T-helper 2 cell treated with Interferon-gamma antibody and Interleukin-4, amounts not matched to agents 5 μg/mL and 100 μg/mL, for 36 hours (primary cell): ENCODE measurements at regions not wholly inside any gene's neighbourhood (a gene's known extent, or its start where the extent isn't known, plus 50 kb on each side); places are given as distances from the start of the nearest gene placed in this dataset.

Experiments
- DNase-seq: peaks from one replicate; pipeline ENCODE4 v3.0.0; 2021; ENCODE audit warnings: low spot score
- H3K27ac Mint-ChIP-seq: one replicate; pipeline ENCODE4 v1.8.0; 2021; ENCODE audit warnings: mild to moderate bottlenecking, mixed read lengths
- H3K27me3 Mint-ChIP-seq: one replicate; pipeline ENCODE4 v1.8.0; 2021; ENCODE audit warnings: low read depth, mixed read lengths
- H3K36me3 Mint-ChIP-seq: one replicate; pipeline ENCODE4 v1.8.0; 2021; ENCODE audit warnings: low read depth, mixed read lengths
- H3K4me1 Mint-ChIP-seq: one replicate; pipeline ENCODE4 v1.8.0; 2021; ENCODE audit warnings: low read depth, mixed read lengths
- H3K4me3 Mint-ChIP-seq: one replicate; pipeline ENCODE4 v1.8.0; 2022; ENCODE audit warnings: mild to moderate bottlenecking, moderate library complexity, mixed read lengths
- H3K9me3 Mint-ChIP-seq: one replicate; pipeline ENCODE4 v1.8.0; 2021; ENCODE audit warnings: mixed read lengths

GRCh38 chr20:60467078-60467477 is 508.9 kb downstream of the CDH26 start:
- Mint-ChIP-seq H3K27ac (no peak overlapping the region), H3K4me3 (no peak overlapping the region), H3K9me3 (no peaks in the 10 kb centered on the region), H3K4me1 (no peaks in the 10 kb centered on the region), H3K27me3 (peaks cover 3% of the 10 kb centered on the region), H3K36me3 (no peaks in the 10 kb centered on the region)
- DNase-seq, result no peak

GRCh38 chr20:60467771-60468170 is 509.5 kb downstream of the CDH26 start:
- no peak for DNase-seq
- H3K4me3 Mint-ChIP-seq, result no peak overlapping the region
- no peaks in the 10 kb centered on the region for H3K4me1 Mint-ChIP-seq
- no peak overlapping the region for H3K27ac Mint-ChIP-seq
- no peaks in the 10 kb centered on the region for H3K9me3 Mint-ChIP-seq
- peaks cover 3% of the 10 kb centered on the region for H3K27me3 Mint-ChIP-seq
- no peaks in the 10 kb centered on the region for H3K36me3 Mint-ChIP-seq

GRCh38 chr20:60469829-60470228 is 511.6 kb downstream of the CDH26 start:
- H3K36me3 Mint-ChIP-seq, result no peaks in the 10 kb centered on the region
- DNase-seq, result no peak
- H3K9me3 Mint-ChIP-seq, result no peaks in the 10 kb centered on the region
- H3K27me3 Mint-ChIP-seq, result no peaks in the 10 kb centered on the region
- H3K27ac Mint-ChIP-seq, result no peak overlapping the region
- no peaks in the 10 kb centered on the region for H3K4me1 Mint-ChIP-seq
- no peak overlapping the region for H3K4me3 Mint-ChIP-seq

GRCh38 chr20:60470366-60470765 is 512.1 kb downstream of the CDH26 start:
- Mint-ChIP-seq H3K36me3 (no peaks in the 10 kb centered on the region), H3K27ac (no peak overlapping the region), H3K4me3 (no peak overlapping the region), H3K9me3 (no peaks in the 10 kb centered on the region), H3K27me3 (no peaks in the 10 kb centered on the region), H3K4me1 (no peaks in the 10 kb centered on the region)
- no peak for DNase-seq

GRCh38 chr20:60473211-60473610 is 515.0 kb downstream of the CDH26 start:
- no peaks in the 10 kb centered on the region for H3K9me3 Mint-ChIP-seq
- no peaks in the 10 kb centered on the region for H3K27me3 Mint-ChIP-seq
- H3K4me3 Mint-ChIP-seq, result no peak overlapping the region
- DNase-seq, result no peak
- H3K27ac Mint-ChIP-seq, result no peak overlapping the region
- H3K36me3 Mint-ChIP-seq, result no peaks in the 10 kb centered on the region
- H3K4me1 Mint-ChIP-seq, result no peaks in the 10 kb centered on the region

GRCh38 chr20:60474385-60474910 is 516.2 kb downstream of the CDH26 start:
- H3K27me3 Mint-ChIP-seq, result no peaks in the 10 kb centered on the region
- no peak overlapping the region for H3K27ac Mint-ChIP-seq
- H3K36me3 Mint-ChIP-seq, result no peaks in the 10 kb centered on the region
- no peaks in the 10 kb centered on the region for H3K9me3 Mint-ChIP-seq
- H3K4me1 Mint-ChIP-seq, result no peaks in the 10 kb centered on the region
- no peak overlapping the region for H3K4me3 Mint-ChIP-seq
- no peak for DNase-seq

- no peaks in the 10 kb centered on the region for H3K36me3 Mint-ChIP-seq
- H3K4me3 Mint-ChIP-seq, result no peak overlapping the region
Measured at GRCh38 chr20:60476045-60476444, 517.8 kb downstream of the CDH26 start.

GRCh38 chr20:60477958-60478357 is 519.7 kb downstream of the CDH26 start:
- H3K4me3 Mint-ChIP-seq, result no peak overlapping the region
- no peaks in the 10 kb centered on the region for H3K9me3 Mint-ChIP-seq
- DNase-seq, result no peak
- H3K4me1 Mint-ChIP-seq, result no peaks in the 10 kb centered on the region
- H3K27me3 Mint-ChIP-seq, result no peaks in the 10 kb centered on the region
- H3K27ac Mint-ChIP-seq, result no peak overlapping the region
- no peaks in the 10 kb centered on the region for H3K36me3 Mint-ChIP-seq

More at GRCh38 chr20:60476045-60476444, 517.8 kb downstream of the CDH26 start:
- DNase-seq, result no peak
- no peaks in the 10 kb centered on the region for H3K27me3 Mint-ChIP-seq
- H3K4me1 Mint-ChIP-seq, result no peaks in the 10 kb centered on the region
- no peaks in the 10 kb centered on the region for H3K9me3 Mint-ChIP-seq
- no peak overlapping the region for H3K27ac Mint-ChIP-seq

GRCh38 chr20:60478533-60478932 is 520.3 kb downstream of the CDH26 start:
- no peaks in the 10 kb centered on the region for H3K4me1 Mint-ChIP-seq
- no peaks in the 10 kb centered on the region for H3K27me3 Mint-ChIP-seq
- H3K4me3 Mint-ChIP-seq, result no peak overlapping the region
- no peak for DNase-seq
- no peaks in the 10 kb centered on the region for H3K9me3 Mint-ChIP-seq
- no peak overlapping the region for H3K27ac Mint-ChIP-seq
- H3K36me3 Mint-ChIP-seq, result no peaks in the 10 kb centered on the region

- Mint-ChIP-seq H3K27ac (no peak overlapping the region), H3K27me3 (no peaks in the 10 kb centered on the region), H3K4me1 (no peaks in the 10 kb centered on the region), H3K4me3 (no peak overlapping the region), H3K36me3 (no peaks in the 10 kb centered on the region), H3K9me3 (no peaks in the 10 kb centered on the region)
- no peak for DNase-seq
Measured at GRCh38 chr20:60480950-60481742, 522.9 kb downstream of the CDH26 start.

GRCh38 chr20:60481743-60482133 is 523.5 kb downstream of the CDH26 start:
- Mint-ChIP-seq H3K4me3 (no peak overlapping the region), H3K27ac (no peak overlapping the region), H3K27me3 (no peaks in the 10 kb centered on the region), H3K9me3 (no peaks in the 10 kb centered on the region), H3K4me1 (no peaks in the 10 kb centered on the region), H3K36me3 (no peaks in the 10 kb centered on the region)
- no peak for DNase-seq

- H3K4me1 Mint-ChIP-seq, result no peaks in the 10 kb centered on the region
- H3K27me3 Mint-ChIP-seq, result no peaks in the 10 kb centered on the region
- H3K27ac Mint-ChIP-seq, result no peak overlapping the region
- H3K9me3 Mint-ChIP-seq, result no peaks in the 10 kb centered on the region
- no peak for DNase-seq
- no peak overlapping the region for H3K4me3 Mint-ChIP-seq
- H3K36me3 Mint-ChIP-seq, result no peaks in the 10 kb centered on the region
Measured at GRCh38 chr20:60482221-60483008, 524.2 kb downstream of the CDH26 start.

- no peak overlapping the region for H3K27ac Mint-ChIP-seq
- H3K9me3 Mint-ChIP-seq, result no peaks in the 10 kb centered on the region
- no peaks in the 10 kb centered on the region for H3K27me3 Mint-ChIP-seq
- H3K4me3 Mint-ChIP-seq, result no peak overlapping the region
- H3K4me1 Mint-ChIP-seq, result no peaks in the 10 kb centered on the region
- DNase-seq, result no peak
- H3K36me3 Mint-ChIP-seq, result no peaks in the 10 kb centered on the region
Measured at GRCh38 chr20:60483371-60483770, 525.1 kb downstream of the CDH26 start.

- no peaks in the 10 kb centered on the region for H3K27me3 Mint-ChIP-seq
- no peak for DNase-seq
- H3K36me3 Mint-ChIP-seq, result no peaks in the 10 kb centered on the region
- H3K27ac Mint-ChIP-seq, result no peak overlapping the region
- no peaks in the 10 kb centered on the region for H3K4me1 Mint-ChIP-seq
- H3K9me3 Mint-ChIP-seq, result no peaks in the 10 kb centered on the region
- H3K4me3 Mint-ChIP-seq, result no peak overlapping the region
Measured at GRCh38 chr20:60484316-60484715, 526.1 kb downstream of the CDH26 start.
